IPS DF 4.7 (cell line): ENCODE measurements at regions not wholly inside any gene's neighbourhood (a gene's known extent, or its start where the extent isn't known, plus 50 kb on each side); places are given as distances from the start of the nearest gene placed in this dataset.
"Not testable (repeated sequence)": the region's sequence is repeated elsewhere in the genome, so short reads cannot be mapped to it uniquely, and the experiment has no call there.

Source experiments
- DNase-seq: peaks from one replicate; pipeline ENCODE4 v3.0.0-alpha.2; 2013; ENCODE audit warnings: low spot score; ENCODE audit errors: extremely low read depth

DNA sequence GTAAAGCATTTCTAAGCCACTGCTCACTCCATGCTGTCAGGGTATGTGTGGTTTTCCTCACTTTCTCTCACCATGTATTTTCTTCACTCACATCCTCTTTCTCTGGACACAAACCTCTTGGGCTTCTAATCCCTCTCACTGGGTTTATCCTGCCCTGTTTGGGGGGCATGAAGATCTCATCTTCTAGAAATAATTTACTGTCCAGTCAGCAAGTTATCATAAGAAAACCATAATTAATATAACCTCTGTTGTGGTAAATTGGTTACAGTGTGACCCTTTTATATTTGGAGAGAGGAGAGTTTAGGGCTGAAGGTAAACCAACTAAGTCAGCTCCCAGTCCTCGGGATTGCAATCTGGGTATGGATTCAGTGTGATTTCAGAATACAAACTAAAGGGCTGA is 213.8 kb upstream of the PROX1 start:
- no peak for DNase-seq

DNA sequence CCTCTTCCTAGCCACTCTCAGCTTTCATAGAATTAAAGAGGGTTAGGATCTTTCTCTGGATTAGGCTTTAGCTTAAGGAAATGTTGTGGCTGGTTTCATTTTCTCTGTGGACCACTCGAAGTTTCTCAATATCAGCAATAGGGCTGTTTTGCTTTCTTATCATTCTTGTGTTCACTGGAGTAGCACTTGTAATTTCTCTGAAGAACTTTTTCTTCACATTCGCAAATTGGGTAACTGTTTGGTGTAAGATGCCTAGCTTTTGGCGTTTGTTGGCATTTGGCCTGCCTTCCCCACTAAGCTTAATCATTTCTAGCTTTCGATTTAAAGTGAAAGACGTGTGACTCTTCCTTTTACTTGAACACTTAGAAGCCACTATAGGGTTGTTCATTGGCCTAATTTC is 210.8 kb upstream of the PROX1 start:
- no peak for DNase-seq

GRCh38 chr1:213779228-213779627 is 208.5 kb upstream of the PROX1 start:
- DNase-seq, result no peak

GRCh38 chr1:213782941-213783672 is 204.7 kb upstream of the PROX1 start:
- DNase-seq, result no peak

GRCh38 chr1:213783893-213784292 is 203.9 kb upstream of the PROX1 start:
- no peak for DNase-seq

- no peak for DNase-seq
Observed at GRCh38 chr1:213786683-213787082, 201.1 kb upstream of the PROX1 start.

DNA sequence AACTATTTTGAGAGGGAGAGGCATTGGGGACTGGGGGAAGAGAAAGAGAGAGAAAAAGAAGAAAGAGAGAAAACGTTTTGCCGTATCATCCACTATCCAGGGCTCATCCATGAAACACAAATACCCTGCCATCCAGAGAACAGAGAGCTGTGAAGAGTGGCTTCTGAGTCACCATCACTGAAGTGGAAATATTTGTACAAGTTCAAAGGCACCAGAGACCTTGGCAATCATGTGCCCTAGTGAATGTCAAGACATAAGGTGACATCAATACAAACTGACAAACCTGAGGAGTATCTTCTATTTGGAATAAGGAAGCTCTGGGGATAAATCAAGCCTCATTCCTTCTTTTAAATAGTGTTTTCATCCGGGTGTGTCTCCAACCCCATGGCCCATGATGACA is 197.2 kb upstream of the PROX1 start:
- DNase-seq, result no peak

DNA sequence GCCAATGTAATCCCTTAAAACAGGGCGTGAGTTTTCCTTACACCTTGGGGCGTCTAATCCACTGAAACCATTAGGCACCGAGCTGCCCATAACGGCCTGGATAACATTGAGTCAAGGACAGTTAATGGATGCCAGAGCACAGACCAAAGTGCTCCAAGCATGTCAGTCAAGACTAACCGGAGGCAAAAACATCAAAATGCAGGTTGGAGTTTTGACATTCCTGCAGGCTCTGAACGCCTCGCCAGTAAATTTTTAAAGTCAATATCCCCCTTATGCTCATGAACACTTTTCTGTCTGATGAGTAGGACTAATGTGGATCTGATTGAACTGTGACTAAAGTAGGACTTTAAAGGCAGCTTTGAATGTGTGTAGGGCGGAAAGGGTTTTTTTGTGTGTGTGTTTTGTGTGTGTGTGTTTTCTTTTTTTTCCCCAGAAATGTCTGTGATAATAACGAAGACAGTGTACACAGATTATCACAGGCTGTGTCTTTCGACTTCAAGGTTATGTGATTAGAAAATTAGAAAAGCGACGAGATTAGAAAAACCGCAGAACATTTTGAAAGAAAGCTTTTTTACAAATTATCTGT is 194.2 kb upstream of the PROX1 start:
- no peak for DNase-seq

DNA sequence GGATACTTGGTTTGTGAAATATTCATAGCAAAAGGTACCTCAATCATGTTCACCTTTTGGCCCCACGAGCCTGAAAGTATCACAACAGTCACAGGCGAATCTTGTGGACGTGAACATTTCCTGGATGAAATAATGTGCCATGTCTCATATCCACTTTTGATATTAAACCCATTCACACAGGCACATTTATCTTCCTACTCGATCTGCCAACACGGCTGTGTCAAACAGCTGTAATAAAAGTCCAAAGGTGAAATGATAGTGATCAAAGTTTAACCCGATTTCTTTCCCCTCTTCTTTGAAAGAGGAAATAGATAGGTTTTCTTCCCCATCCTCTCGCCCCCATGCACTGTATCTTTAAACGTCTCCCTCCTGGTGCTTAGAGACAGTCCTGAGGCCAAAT is 191.2 kb upstream of the PROX1 start:
- DNase-seq, result no peak

DNA sequence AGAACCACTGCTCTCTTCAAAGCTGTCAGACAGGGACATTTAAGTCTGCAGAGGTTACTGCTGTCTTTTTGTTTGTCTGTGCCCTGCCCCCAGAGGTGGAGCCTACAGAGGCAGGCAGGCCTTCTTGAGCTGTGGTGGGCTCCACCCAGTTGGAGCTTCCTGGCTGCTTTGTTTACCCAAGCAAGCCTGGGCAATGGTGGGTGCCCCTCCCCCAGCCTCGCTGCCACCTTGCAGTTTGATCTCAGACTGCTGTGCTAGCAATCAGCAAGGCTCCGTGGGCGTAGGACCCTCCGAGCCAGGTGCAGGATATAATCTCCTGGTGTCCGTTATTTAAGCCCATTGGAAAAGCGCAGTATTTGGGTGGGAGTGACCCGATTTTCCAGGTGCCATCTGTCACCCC is 179.5 kb upstream of the PROX1 start:
- not testable (repeated sequence) for DNase-seq

DNA sequence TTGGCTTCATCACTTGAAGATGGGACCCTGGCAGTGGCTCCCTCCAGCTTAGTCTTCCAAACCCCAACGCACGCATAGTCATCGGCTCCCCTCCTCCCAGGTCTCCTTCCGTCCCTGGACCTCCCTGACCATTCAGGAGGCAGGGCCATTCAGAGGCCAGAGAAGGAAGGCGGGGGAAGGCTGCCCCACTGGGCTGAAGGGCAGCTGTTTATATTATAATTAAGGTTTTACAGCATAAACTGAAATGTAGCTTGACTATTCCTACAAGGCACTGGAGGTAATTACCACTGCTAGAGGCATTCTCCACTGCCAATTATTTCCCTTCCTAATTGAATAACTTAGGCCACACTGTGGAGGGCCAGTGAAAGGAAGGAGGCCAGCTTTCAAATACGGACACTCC is 170.6 kb upstream of the PROX1 start:
- DNase-seq, result no peak

DNA sequence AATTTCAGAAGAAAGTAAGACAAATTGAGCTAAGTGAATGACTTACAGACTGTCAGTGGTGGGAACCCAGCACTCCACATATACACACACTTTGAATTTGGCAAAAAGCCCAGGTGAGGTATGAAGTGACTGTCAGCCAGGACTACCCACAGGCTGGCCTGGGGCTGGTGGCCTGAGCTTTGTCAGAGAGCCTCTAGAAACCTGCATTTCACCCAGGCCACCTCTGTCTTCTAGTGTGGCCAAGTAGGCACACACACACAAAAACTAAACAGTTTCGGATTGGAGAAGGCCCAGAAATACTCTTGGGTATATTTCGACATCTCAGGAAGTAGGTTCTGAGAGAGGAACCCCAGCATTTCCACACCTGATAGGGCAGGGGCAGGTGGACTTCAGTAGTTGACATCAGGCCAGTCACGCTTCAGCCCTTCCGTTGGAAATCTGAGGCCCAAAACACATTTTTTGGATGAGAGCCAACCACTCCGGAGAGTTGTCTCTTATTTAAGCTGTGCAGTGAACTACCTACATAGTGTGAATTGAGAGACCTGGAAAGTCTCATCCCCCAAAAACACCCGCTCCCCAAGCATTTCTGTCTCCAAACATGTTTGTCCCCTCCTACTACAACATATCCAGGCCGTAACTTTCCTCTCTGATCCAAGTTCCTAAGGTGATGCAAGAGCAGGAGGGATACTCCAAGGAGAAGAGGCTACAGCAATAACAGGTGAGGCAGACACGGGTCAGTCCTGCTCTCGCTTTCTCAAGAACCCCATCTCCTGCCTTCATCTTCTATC is 167.2 kb upstream of the PROX1 start:
- no peak for DNase-seq

DNA sequence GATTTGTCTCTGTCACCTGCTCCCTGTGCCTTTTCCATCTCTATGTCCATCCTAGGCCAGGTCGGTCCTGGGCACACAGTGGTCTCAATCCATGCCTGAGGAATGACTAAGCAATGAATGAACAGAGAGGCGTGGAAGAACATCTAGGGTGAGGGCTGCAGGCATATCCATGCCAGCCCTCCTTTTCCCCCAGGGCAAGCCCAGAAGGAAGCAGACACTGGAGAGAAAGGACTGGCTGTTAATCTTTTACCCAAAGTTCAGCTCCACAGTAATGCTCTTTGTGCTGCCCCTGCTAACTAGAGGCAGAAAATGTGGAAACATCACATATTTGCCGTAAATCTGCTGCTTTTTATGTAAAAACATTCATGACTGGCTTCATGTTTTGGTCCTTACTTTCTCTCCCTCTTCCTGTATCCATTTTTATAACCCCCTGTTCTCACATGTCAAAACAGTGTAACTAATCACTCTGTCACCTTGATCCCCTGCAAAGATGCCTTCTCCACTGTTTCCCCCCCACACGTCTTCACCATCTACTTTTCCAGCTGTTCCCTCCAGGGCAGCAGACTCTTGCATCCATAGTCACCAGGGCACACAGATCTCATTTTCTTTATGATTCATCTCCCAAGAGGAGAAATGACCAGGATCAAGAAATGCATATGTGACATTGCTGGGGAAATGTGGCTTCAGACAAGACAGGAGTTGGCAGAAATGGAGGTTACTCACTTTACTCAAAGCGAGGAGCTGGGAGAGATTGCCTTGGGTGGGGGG is 166.4 kb upstream of the PROX1 start:
- DNase-seq, result no peak

- DNase-seq, result no peak
Observed at GRCh38 chr1:213821943-213822334, 165.8 kb upstream of the PROX1 start.

- no peak for DNase-seq
Observed at GRCh38 chr1:213826891-213827290, 160.9 kb upstream of the PROX1 start.

DNA sequence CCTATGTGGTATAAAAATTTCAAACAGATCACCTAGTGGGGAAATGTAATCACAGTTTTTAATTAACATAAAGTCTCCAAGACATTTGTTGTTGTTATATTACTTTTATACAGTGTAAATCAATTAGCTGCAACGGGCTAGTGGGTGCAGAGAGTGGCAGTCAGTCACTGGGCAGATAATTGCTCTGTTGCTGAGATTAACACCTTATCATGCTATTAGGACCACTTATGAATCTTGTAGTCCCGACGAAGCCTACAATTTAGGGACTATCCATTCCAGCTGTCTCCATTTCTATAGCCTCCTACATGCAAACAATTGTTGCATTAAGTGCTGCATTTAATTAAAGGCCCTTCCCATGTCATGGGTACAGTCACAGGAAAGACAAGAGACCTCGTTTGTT is 158.9 kb upstream of the PROX1 start:
- DNase-seq, result no peak

GRCh38 chr1:213829780-213830179 is 158.0 kb upstream of the PROX1 start:
- DNase-seq, result no peak

GRCh38 chr1:213830371-213830770 is 157.4 kb upstream of the PROX1 start:
- no peak for DNase-seq

GRCh38 chr1:213840575-213840974 is 147.2 kb upstream of the PROX1 start:
- DNase-seq, result no peak

DNA sequence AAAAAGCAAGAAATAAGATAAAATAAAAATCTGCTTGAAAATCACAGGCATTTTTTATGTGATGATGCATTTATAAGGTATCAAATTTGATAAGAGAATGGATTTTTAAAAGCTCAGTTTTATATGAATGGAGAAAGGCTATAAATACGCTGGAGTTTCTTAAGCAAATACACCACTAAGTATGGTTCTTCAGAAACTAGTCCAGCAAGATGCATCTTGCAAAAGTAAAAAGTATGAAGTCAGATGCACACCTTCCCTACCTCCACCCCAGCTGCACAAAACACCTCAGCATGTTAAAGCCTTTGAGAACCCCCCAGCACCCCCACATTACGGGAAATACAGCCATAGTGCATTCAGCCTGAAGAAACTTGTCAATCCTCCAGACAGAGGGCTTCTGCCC is 143.1 kb upstream of the PROX1 start:
- no peak for DNase-seq

GRCh38 chr1:213852107-213852506 is 135.7 kb upstream of the PROX1 start:
- DNase-seq, result no peak

DNA sequence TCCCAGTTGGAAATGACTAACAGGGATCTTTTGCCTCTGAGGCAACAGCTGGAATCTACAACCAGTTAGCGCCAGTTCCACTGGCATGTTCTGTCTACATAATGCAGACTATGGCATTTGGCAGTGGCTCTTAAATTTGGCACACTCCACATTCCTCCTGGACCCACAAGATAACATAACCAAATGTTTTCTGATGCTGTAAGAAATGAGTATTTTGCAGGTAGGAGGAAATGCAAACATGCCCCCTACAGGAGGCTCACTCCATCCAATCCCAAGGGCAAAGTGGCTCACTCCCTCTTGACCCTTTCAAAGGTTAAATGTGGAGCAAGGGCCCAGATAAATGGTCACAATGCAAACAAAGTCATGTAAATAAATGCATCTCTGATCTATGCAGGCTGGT is 129.2 kb upstream of the PROX1 start:
- no peak for DNase-seq
